ENCODE measurements at regions not wholly inside any gene's neighbourhood (a gene's known extent, or its start where the extent isn't known, plus 50 kb on each side); places are given as distances from the start of the nearest gene placed in this dataset.

DNA sequence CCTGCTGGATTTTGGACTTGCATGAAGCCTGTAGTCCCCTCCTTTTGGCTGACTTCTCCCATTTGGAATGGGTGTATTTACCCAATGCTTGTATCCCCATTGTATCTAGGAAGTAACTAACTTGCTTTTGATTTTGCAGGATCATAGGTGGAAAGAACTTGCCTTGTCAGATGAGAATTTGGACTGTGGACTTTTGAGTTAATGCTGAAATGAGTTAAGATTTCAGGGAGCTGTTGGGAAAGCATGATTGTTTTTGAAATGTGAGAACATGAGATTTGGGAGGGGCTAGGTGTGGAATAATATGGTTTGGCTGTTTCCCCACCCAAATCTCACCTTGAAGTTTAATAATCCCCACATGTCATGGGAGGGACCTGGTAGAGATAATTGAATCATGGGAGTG lies 189.6 kb upstream of the CDKN2B start:
- H3K27me3 Mint-ChIP-seq, result peaks cover 5 to 47% of the 10 kb centered on the region in 2 donors
- Histone ChIP-seq H3K27ac (ENCODE audit: low read depth, low read length) (no peak overlapping the region), H3K36me3 (ENCODE audit: insufficient read depth, low read length) (no peaks in the 10 kb centered on the region), H3K4me3 (ENCODE audit: low read length) (no peak overlapping the region), H3K9me3 (ENCODE audit: low read length) (no peaks in the 10 kb centered on the region), H3K4me1 (ENCODE audit: insufficient read depth, low read length) (no peaks in the 10 kb centered on the region), H3K27me3 (ENCODE audit: insufficient read depth, low read length, poor library complexity, severe bottlenecking) (no peaks in the 10 kb centered on the region)
- ChIA-PET CTCF (no interaction called here), POLR2A (no interaction called here)
- H3K4me3 Mint-ChIP-seq, result no peak overlapping the region
- H3K9me3 Mint-ChIP-seq, result no peaks in the 10 kb centered on the region
- no peak for DNase-seq
- peaks cover 0 to 6% (median 0%) of the 10 kb centered on the region in 3 donors for H3K36me3 Mint-ChIP-seq
- H3K4me1 Mint-ChIP-seq, result peaks cover 0 to 4% (median 3%) of the 10 kb centered on the region in 3 donors
- no peak overlapping the region for H3K27ac Mint-ChIP-seq

DNA sequence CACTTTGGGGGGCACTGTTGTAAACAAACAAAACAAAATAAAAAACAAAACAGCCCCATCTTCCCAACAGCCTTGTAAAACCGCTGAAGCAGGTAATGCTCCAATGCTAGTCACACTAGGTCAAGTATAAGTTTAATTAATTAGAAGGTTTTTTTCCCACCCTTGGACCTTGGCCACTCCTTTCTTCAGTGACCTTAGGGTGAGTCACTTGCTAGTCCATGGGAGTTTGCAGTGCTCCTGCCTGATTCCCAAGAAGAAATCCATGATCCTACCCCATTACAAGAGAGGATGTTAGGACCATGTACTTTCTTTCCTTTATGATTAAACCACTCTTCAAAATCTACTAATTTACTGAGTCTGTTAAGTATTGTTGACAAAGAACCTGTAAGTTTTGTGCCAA lies 192.2 kb upstream of the CDKN2B start:
- CTCF ChIA-PET, result no interaction called here
- H3K9me3 ChIP-seq (ENCODE audit: low read length), result no peaks in the 10 kb centered on the region
- H3K4me3 Mint-ChIP-seq, result no peak overlapping the region

DNA sequence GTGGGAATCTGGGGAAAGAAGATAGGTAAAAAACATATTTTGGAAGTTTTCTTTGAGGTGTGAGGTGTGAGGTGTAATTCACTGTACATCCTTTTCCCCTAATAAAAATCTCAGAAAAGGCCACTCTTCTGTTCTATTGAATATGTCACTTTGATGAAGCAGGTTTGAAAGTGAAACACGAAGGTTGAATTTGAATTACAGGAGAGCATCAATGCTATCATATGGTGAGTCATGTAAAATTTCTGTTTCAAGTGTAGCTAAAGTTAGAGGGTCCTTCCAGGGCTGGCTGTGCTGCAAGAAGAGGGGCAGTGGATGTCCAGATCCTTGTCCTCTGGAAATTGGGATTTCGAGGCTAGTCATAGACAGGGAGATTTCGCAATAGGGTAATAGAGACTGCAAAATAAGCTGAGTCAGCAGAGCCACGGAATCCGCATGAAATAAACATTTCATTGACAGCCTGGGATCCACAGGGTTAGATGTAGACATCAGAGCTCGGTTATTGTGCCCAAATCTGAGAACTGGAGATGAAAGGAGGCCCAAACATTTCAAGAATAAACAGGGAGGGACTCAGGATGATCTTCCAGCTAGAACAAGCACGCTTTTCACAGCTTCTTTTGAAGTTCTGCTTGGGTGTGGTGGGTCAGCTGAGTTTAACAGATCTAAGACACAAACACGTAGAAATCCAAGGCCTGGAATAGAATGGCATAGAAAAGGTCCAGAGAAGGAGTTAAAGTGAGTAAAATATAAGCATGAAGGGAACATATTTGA lies 194.4 kb upstream of the CDKN2B start:
- Mint-ChIP-seq H3K9me3 (no peaks in the 10 kb centered on the region), H3K4me1 (peaks cover 2 to 8% (median 8%) of the 10 kb centered on the region in 3 donors), H3K36me3 (peaks cover 0 to 6% (median 2%) of the 10 kb centered on the region in 3 donors), H3K27me3 (peaks cover 3 to 21% of the 10 kb centered on the region in 2 donors), H3K27ac (no peak overlapping the region), H3K4me3 (no peak overlapping the region)
- Histone ChIP-seq H3K36me3 (ENCODE audit: insufficient read depth, low read length) (no peaks in the 10 kb centered on the region), H3K9me3 (ENCODE audit: low read length) (no peaks in the 10 kb centered on the region), H3K4me3 (ENCODE audit: low read length) (no peak overlapping the region), H3K27ac (ENCODE audit: low read depth, low read length) (no peak overlapping the region), H3K27me3 (ENCODE audit: insufficient read depth, low read length, poor library complexity, severe bottlenecking) (no peaks in the 10 kb centered on the region), H3K4me1 (ENCODE audit: insufficient read depth, low read length) (peaks cover under 1% of the 10 kb centered on the region)
- DNase-seq, result no peak
- ChIA-PET CTCF (no interaction called here), POLR2A (no interaction called here)

More for the DNA sequence above, 192.2 kb upstream of the CDKN2B start:
- no peak for DNase-seq
- H3K36me3 ChIP-seq (ENCODE audit: insufficient read depth, low read length), result no peaks in the 10 kb centered on the region
- POLR2A ChIA-PET, result no interaction called here
- H3K27ac ChIP-seq (ENCODE audit: low read depth, low read length), result no peak overlapping the region
- no peaks in the 10 kb centered on the region for H3K4me1 ChIP-seq (ENCODE audit: insufficient read depth, low read length)
- Mint-ChIP-seq H3K9me3 (no peaks in the 10 kb centered on the region), H3K36me3 (peaks cover 0 to 6% (median 2%) of the 10 kb centered on the region in 3 donors), H3K27me3 (peaks cover 5 to 43% of the 10 kb centered on the region in 2 donors), H3K27ac (no peak overlapping the region), H3K4me1 (peaks cover 0 to 6% (median 5%) of the 10 kb centered on the region in 3 donors)
- H3K27me3 ChIP-seq (ENCODE audit: insufficient read depth, low read length, poor library complexity, severe bottlenecking), result no peaks in the 10 kb centered on the region
- no peak overlapping the region for H3K4me3 ChIP-seq (ENCODE audit: low read length)

DNA sequence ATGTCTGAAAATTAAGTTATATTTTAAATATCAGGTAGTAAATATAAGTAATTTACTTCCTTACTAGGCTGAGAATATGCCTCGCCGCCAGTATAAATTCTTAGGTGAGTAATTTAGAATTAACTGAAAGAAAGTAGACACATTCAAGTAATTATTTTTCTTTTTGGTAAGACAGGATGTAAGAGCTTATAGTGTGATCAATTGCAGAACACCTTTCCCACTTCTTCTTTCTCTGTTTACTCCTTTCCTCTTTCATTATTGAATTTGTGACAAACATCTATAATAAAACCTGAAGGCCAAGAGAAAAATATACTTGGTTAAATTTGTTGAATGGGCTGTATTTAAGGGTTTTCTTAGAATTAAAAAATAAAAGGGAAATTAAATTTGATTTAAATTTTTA lies 195.1 kb upstream of the CDKN2B start:
- Mint-ChIP-seq H3K27ac (no peak overlapping the region), H3K36me3 (peaks cover 0 to 2% (median 0%) of the 10 kb centered on the region in 3 donors), H3K4me3 (no peak overlapping the region), H3K9me3 (no peaks in the 10 kb centered on the region), H3K4me1 (peaks cover 9 to 15% (median 15%) of the 10 kb centered on the region in 3 donors), H3K27me3 (peaks cover 3 to 14% of the 10 kb centered on the region in 2 donors)
- peaks cover 7% of the 10 kb centered on the region for H3K4me1 ChIP-seq (ENCODE audit: insufficient read depth, low read length)
- POLR2A ChIA-PET, result no interaction called here
- no peaks in the 10 kb centered on the region for H3K27me3 ChIP-seq (ENCODE audit: insufficient read depth, low read length, poor library complexity, severe bottlenecking)
- no peak overlapping the region for H3K27ac ChIP-seq (ENCODE audit: low read depth, low read length)
- H3K4me3 ChIP-seq (ENCODE audit: low read length), result no peak overlapping the region
- CTCF ChIA-PET, result no interaction called here
- no peaks in the 10 kb centered on the region for H3K36me3 ChIP-seq (ENCODE audit: insufficient read depth, low read length)
- H3K9me3 ChIP-seq (ENCODE audit: low read length), result no peaks in the 10 kb centered on the region
- no peak for DNase-seq

DNA sequence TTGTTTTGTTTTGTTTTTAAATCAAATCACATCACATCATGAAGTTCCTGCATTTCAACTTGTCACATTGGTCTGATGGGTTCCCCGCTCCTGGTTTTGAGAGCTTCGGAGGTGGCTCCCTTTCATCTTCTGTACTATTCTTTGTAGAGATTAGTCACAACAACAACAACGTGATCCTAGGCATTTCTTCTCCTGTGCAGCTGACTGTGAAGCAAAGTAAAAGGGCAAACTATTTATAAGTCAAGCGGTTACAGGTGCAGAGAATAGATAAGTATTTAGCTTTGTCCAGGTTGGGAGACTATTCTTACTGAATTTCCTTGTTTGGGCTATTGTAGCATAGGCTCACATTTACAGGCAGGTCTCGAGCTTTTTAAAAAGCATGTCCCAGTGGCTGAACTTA lies 197.7 kb upstream of the CDKN2B start:
- H3K27ac Mint-ChIP-seq, result no peak overlapping the region
- Histone ChIP-seq H3K27ac (ENCODE audit: low read depth, low read length) (no peak overlapping the region), H3K4me3 (ENCODE audit: low read length) (no peak overlapping the region), H3K36me3 (ENCODE audit: insufficient read depth, low read length) (no peaks in the 10 kb centered on the region), H3K4me1 (ENCODE audit: insufficient read depth, low read length) (peaks cover 7% of the 10 kb centered on the region), H3K27me3 (ENCODE audit: insufficient read depth, low read length, poor library complexity, severe bottlenecking) (no peaks in the 10 kb centered on the region), H3K9me3 (ENCODE audit: low read length) (no peaks in the 10 kb centered on the region)
- peaks cover 10 to 21% (median 18%) of the 10 kb centered on the region in 3 donors for H3K4me1 Mint-ChIP-seq
- no peak for DNase-seq
- ChIA-PET POLR2A (no interaction called here), CTCF (no interaction called here)
- no peak overlapping the region for H3K4me3 Mint-ChIP-seq
- H3K36me3 Mint-ChIP-seq, result peaks cover 0 to 2% (median 0%) of the 10 kb centered on the region in 3 donors
- H3K9me3 Mint-ChIP-seq, result no peaks in the 10 kb centered on the region
- peaks cover 0 to 5% of the 10 kb centered on the region in 2 donors for H3K27me3 Mint-ChIP-seq

DNA sequence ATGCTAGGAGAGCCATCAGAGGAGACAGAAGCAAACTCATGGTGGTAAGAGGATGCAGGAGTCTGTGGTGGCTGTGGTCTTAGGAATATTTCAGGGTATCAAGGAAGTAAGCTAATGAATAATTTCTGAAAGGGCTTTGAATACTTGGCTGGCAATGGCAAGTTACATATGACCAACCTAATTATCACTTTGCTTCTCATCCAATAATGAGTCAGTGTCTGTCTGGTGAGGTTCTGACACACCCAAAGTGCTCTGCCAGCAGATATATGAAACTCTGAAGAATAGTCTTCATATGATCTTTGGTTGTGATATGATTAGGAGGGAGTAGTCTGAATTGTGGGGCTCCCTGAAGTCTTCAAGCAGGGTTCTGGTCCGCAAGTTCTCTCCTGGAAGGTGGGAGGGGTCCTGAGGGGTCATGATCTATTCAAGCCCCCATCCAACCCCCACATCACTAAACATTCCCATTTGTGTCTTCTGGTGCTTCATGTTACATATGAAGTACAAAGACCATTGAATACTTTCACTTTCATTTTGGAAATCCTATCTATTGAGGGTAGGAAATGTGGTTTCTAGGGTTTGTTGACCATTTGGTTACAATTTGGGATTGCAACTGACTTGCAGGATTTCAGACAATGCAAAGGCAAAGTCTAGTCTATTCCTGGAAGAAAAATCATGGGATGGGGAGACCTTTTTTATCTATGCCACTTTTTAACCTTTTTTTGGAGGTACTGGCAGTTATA lies 199.9 kb upstream of the CDKN2B start:
- H3K4me3 ChIP-seq (ENCODE audit: low read length), result peak overlapping the region; percentile 30
- Mint-ChIP-seq H3K27me3 (no peaks in the 10 kb centered on the region), H3K4me1 (peaks cover 10 to 16% (median 12%) of the 10 kb centered on the region in 3 donors), H3K36me3 (no peaks in the 10 kb centered on the region), H3K4me3 (peak overlapping the region; percentile 44 to 90 (median 85)), H3K27ac (peak overlapping the region in 6 of 8 donors; percentile 11 to 94 (median 84)), H3K9me3 (no peaks in the 10 kb centered on the region)
- no peaks in the 10 kb centered on the region for H3K9me3 ChIP-seq (ENCODE audit: low read length)
- no peak for DNase-seq
- H3K27me3 ChIP-seq (ENCODE audit: insufficient read depth, low read length, poor library complexity, severe bottlenecking), result no peaks in the 10 kb centered on the region
- CTCF ChIA-PET, result no interaction called here
- POLR2A ChIA-PET, result no interaction called here
- peaks cover 7% of the 10 kb centered on the region for H3K4me1 ChIP-seq (ENCODE audit: insufficient read depth, low read length)
- no peaks in the 10 kb centered on the region for H3K36me3 ChIP-seq (ENCODE audit: insufficient read depth, low read length)
- H3K27ac ChIP-seq (ENCODE audit: low read depth, low read length), result no peak overlapping the region

DNA sequence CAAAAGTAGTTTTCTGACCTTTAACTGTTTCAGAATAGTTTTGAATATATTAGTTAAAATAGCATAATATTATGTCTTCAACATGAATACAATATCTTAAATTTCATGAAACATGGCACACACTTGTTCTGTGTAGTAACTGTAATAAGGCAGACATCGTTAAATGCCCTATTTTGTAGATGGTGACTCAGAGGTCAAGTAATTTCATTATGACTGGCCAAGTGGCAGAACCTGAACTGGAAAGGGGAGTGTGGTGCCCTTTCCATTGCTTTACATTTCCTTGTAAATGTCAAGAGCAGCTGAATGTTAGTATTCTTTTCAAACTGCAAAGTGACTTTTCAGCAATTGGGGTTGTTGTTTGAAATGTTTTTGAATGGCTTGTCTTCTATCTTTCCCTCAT lies 201.2 kb upstream of the CDKN2B start:
- H3K36me3 Mint-ChIP-seq, result no peaks in the 10 kb centered on the region
- DNase-seq, result no peak
- ChIA-PET POLR2A (no interaction called here), CTCF (no interaction called here)
- H3K27ac ChIP-seq (ENCODE audit: low read depth, low read length), result no peak overlapping the region
- H3K36me3 ChIP-seq (ENCODE audit: insufficient read depth, low read length), result no peaks in the 10 kb centered on the region
- H3K27me3 ChIP-seq (ENCODE audit: insufficient read depth, low read length, poor library complexity, severe bottlenecking), result no peaks in the 10 kb centered on the region
- H3K4me3 ChIP-seq (ENCODE audit: low read length), result no peak overlapping the region
- H3K27me3 Mint-ChIP-seq, result no peaks in the 10 kb centered on the region
- peaks cover 10 to 16% (median 12%) of the 10 kb centered on the region in 3 donors for H3K4me1 Mint-ChIP-seq
- H3K27ac Mint-ChIP-seq, result no peak overlapping the region
- H3K9me3 Mint-ChIP-seq, result no peaks in the 10 kb centered on the region
- peaks cover 7% of the 10 kb centered on the region for H3K4me1 ChIP-seq (ENCODE audit: insufficient read depth, low read length)
- no peak overlapping the region for H3K4me3 Mint-ChIP-seq
- H3K9me3 ChIP-seq (ENCODE audit: low read length), result no peaks in the 10 kb centered on the region

DNA sequence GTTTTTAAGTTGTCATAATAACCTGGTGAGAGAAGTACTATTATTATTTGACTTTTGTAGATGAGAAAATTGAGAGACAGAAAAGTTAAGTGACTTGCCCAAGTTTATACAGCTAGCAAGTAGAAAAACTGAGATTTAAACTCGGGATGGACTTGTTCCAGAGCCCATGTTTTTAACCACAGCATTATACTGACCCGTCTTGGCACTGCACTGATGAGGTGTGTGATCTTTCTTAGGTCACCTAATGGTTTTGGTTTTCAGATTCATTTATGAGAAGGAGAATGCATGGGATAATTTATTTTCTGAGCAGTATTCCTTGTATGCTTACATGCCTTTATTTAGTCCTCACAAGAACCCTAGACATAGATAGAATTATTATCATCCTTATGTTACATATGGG lies 201.8 kb upstream of the CDKN2B start:
- H3K27me3 Mint-ChIP-seq, result no peaks in the 10 kb centered on the region
- H3K27ac Mint-ChIP-seq, result no peak overlapping the region
- no peaks in the 10 kb centered on the region for H3K36me3 ChIP-seq (ENCODE audit: insufficient read depth, low read length)
- H3K27ac ChIP-seq (ENCODE audit: low read depth, low read length), result no peak overlapping the region
- H3K9me3 ChIP-seq (ENCODE audit: low read length), result no peaks in the 10 kb centered on the region
- peaks cover 10 to 16% (median 12%) of the 10 kb centered on the region in 3 donors for H3K4me1 Mint-ChIP-seq
- H3K4me3 ChIP-seq (ENCODE audit: low read length), result no peak overlapping the region
- DNase-seq, result no peak
- no peaks in the 10 kb centered on the region for H3K36me3 Mint-ChIP-seq
- H3K27me3 ChIP-seq (ENCODE audit: insufficient read depth, low read length, poor library complexity, severe bottlenecking), result peaks cover 3% of the 10 kb centered on the region
- CTCF ChIA-PET, result no interaction called here
- H3K4me1 ChIP-seq (ENCODE audit: insufficient read depth, low read length), result peaks cover 7% of the 10 kb centered on the region
- POLR2A ChIA-PET, result no interaction called here
- H3K9me3 Mint-ChIP-seq, result no peaks in the 10 kb centered on the region
- no peak overlapping the region for H3K4me3 Mint-ChIP-seq
